Limb (tissue), 2 donors: ENCODE measurements at regions not wholly inside any gene's neighbourhood (a gene's known extent, or its start where the extent isn't known, plus 50 kb on each side); places are given as distances from the start of the nearest gene placed in this dataset.
"Not testable (repeated sequence)": the region's sequence is repeated elsewhere in the genome, so short reads cannot be mapped to it uniquely, and the experiment has no call there.

ENCODE experiments used
- DNase-seq, 2 donors: peaks; one replicate each; pipeline ENCODE4 v3.0.0-alpha.2; 2016; ENCODE audit errors: extremely low spot score in 2 of 2

DNA sequence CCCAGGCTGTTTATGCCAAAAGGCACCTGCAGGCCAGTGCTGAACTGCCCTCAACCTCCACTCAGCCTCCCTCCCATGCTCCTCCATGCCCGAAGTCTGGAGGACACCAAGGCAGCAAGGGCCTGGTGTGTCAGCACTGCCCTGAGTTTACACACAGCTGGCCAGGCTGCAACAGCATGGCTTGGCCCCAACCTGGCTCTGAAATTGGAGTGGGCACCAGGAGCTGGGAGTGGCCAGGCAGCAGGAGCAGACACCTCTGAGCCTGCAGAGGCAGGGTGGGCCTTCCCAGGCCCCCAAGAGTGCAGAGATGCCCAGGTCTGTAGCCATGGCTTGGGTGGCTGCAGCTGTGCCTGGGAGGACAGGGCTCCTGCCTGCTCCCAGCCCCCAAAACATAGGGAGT, 571.2 kb upstream of the ACTRT1 start:
- DNase-seq: no peak

DNA sequence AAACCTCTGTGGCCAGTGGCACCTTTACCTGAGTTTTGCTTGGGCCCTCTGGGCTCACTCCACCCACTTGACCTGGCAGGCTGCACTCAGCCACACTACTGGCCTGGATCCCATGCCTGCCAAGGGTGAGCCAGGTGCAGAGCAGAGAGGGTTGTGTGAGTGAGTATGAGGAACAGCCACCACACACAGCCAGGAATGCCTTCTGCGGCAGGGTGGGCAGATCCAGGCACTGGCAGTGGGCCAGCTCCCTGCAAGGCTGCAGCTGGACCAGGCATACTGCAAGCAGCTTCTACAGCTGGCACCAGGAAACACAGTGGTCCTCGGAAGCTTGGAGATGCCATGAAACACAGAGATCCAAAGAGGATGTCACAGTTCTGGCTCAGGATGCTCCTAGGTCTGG, 570.1 kb upstream of the ACTRT1 start:
- no peak for DNase-seq

DNA sequence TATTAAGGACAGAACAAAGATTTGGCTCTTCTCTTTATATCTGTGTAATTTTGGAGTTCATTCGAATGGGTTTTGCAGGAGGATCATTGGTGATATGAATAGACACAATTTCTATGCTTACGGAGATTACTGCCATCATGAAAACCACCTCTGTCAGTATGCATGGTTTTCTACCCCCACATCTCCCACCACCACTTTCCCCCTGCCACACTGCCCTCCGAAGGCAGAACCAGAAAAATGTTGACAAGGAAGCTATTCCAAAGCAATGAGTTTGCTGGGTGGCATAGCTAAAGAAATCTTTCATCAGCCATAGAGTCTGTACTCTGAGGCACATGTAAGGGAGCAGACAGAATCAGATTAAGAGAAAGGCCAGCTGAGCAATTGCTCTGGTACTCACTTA, 567.3 kb upstream of the ACTRT1 start:
- no peak for DNase-seq

DNA sequence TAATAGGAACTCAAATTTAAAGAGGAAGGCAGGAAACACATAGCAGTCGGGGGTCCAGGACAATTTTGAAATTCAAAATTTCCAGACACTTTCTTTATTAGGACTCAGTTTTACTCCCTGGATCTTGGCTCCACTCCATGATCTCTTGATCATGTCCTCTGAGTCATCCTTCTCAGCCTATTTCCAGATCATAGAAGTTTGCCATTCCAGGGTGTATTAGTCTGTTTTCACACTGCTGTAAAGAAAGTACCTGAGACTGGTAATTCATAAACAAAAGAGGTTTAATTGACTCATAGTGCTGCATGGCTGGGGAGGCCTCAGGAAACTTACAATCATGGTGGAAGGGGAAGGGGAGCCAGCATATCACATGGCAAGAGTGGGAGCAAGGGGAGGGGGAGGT, 564.7 kb upstream of the ACTRT1 start:
- no peak for DNase-seq

DNA sequence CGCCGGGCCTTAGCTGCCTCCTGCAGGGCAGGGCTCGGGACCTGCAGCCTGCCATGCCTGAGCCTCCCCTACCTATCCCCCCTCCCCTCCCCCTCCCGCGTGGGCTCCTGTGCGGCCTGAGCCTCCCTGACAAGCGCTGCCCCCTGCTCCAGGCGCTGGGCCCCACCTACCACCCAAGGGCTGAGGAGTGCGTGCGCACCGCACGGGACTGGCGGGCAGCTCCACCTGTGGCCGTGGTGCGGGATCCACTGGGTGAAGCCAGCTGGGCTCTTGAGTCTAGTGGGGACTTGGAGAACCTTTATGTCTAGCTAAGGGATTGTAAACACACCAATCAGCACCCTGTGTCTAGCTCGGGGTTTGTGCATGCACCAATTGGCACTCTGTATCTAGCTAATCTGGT, 554.6 kb upstream of the ACTRT1 start:
- not testable (repeated sequence) for DNase-seq

DNA sequence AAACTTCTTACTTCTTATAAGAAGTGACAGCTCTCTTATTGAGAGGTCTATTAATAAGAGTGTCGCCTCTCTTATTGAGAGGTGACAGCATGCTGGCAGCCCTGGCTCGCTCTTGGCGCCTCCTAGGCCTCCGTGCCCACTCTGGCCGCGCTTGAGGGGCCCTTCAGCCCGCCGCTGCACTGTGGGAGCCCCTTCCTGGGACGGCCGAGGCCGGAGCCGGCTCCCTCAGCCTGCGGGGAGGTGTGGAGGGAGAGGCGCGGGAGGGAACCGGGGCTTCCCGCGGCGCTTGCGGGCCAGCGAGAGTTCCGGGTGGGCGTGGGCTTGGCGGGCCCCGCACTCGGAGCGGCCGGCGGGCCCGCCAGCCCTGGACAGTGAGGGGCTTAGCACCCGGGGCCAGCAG, 554.2 kb upstream of the ACTRT1 start:
- not testable (repeated sequence) for DNase-seq

DNA sequence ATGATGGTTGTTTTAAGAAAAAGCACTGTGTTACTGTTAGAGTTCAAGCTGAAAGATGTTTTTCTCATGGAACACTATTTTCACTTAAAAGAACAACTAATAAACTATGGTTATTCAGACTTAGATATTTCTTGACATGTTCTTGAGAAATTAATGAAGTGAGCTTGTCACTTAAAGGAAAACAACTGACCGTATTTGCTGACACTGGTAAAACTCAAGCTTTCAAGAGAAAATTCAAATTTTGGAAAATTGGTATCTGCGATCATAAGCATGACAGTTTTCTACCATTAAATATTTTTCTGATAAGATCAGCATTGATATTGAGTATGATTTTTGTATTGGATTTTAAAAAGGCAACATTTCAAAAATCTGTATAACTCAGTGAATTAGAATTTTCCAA, 549.5 kb upstream of the ACTRT1 start:
- DNase-seq: no peak

DNA sequence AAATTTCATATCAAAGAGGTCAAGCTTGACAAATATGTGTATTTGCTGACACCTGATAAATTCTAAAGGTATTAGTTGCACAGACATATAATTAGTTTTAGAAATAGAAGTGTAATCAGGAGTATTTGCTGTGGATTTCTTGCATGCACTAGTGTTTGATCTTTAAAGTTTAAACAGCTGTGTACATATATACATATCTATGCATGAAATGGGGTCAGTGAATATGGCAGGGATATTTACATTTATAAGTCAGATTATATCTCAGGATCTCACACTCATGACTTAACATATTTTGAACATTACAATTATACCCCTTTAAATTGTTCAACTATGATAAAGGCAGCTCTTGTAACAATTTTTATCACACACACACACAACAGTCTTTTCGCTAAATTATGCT, 547.4 kb upstream of the ACTRT1 start:
- no peak for DNase-seq

DNA sequence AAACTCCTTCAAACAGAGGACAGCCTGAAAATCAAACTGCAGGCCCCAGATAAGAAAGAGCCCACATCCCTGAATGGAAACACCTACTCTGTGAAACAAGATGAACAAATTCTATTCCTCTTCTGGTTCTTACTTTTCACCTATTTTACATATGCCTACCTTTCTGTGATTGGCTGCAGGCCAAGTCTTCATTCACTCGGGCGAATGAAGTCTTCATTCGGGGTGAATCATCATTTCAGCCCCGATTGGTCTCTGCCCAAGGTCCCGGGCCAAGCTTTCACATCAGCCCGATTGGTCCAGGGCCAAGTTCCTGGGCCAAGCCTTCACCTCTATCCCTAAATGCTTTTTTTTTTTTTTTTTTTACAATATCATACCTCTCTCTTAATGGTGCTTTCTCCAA, 529.8 kb upstream of the ACTRT1 start:
- no peak for DNase-seq

DNA sequence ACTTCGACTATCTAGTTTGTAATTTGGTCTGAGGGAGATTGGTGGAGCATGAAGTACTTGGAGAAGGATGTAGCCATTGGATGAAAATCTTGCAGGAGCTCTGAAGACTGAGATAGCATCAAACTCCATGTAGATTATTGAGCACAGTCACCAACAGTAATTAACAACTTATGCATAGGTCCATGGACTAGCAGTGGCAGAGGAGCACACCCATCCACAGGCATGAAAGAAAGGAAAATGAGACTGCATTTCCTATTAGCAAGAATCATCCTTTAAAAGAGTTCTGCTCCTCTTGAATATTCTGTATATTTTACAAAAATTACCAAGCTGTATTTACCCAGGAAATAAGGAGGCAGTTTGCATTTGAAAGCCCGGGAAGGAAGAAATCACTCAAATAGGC, 529.4 kb upstream of the ACTRT1 start:
- DNase-seq: no peak

DNA sequence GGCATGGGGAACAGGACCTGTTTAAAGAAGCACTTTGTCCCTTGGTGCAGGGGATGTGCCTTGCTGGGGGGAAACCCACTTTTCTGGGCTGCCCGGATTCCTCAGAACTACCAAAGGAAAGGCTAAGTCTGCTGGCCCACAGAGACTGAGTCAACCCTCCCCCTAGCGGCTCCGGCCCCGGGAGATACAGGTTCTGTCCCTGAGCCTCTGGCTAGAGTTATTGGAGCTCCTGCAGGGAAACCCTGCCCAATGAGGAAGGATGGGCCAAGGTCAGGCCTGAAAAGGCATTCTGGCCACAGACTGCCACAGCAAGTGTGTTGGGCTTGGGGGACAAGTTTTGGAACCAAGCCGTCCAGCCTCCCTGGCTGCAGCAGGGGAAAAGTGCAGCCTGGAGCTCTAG, 490.9 kb upstream of the ACTRT1 start:
- no peak for DNase-seq

DNA sequence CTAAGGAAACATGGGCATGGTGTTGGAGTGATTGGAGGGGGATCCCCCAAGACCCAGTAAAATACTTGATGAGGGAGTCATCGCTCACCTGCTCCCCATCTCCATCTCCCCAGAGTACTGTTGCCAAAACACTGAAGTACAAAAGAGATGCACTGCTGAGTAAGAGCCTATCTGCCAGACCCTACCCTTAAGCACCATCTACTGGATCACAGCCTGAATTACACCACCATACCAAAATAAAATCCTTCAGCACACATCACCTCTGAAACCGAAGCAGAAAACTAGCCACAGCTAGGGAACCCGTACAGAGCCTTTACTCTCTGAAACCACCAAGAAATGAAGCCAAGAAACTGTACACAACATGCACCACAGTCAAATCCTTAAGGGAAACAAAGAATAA, 466.3 kb upstream of the ACTRT1 start:
- no peak for DNase-seq

DNA sequence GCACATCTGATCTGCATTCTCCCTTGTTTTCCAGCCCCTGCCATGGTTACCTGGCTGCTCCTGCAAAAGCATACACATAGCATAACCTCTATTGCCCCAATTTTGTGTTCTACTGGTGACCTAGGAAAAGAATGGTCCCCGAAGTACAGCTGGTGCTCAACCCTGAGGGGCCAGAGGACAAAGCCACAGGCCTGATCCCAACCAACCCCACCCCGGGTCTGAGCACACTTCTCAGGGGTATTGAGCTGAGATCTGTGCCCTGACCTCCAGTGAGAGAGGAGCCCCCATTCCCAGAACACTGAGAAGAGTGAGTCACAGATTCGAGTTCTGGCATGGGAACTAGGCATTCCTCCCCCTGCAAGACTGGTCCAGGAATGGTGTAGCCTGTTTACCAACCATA, 465.5 kb upstream of the ACTRT1 start:
- DNase-seq: no peak

DNA sequence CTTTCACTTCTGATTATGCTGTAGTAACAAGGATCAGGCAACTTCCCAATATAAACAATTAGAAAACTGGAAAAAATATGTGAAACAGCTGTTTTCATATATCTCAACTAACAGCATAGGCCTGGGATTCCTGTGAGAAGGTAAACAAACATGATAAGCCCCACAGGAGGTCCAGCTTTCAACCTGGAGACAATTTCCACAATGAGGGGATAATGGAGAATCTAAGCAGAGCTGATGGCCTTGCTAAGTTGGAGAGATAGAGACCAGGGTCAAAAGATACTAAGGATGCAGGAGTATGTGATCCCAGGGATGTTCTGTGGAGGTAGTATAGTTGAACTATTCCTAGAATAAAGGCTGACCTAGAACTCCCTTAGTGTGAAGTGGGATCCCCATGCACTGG, 452.3 kb upstream of the ACTRT1 start:
- DNase-seq: no peak

DNA sequence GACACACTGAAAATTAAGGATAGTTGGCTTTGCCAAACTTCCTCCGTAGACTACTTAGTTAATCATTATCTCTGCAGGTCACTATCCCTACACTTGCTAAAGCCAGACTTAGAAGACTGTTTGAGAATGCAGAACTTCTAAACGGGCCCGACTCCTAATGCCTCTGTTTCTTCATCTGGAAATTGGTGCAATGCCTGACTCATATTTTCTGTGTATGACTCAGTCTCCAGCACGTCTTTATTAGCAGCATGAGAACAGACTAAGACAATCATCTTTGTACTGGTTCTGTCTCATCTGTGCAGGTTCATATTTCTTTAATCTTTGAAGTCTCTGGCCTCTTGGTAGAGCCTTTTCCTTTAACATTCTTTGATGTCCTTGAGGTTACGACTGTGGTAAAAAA, 411.9 kb upstream of the ACTRT1 start:
- no peak for DNase-seq

DNA sequence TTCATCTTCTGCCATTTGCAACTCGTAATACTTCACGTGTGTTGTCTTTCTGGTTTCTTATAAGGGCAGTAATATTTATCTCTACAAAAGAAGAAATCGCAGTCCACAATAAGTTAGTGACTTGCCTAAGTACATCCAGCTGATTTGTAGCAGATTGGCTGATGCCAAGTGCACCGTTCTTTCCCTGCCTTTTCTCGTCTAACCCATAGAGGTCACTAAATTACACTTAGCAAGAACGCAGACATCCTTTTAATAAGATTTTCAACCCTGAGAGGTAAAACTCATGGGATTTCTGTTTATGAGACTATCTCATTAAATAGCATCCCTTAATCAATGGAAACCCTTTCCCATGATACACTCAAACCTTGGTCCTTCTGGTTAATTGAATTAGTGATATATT, 408.6 kb upstream of the ACTRT1 start:
- DNase-seq: no peak

DNA sequence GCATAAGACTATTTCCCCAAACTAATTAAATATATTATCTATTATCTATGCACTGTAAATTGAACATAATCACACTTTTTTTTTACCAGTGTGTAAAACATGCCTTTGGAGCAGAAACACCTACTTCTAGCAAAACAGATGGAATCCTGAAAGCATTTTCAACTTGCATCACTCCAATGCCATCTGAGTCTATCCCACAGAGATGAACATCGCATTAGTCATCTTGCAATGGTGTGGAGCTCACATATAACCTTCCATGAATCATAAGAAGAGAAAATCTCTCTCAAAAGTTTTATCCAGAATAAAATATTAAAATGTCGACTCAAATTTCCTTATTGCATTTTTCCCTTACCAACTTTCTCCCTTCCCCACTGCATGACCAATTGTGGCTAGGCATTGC, 406.7 kb upstream of the ACTRT1 start:
- no peak for DNase-seq

DNA sequence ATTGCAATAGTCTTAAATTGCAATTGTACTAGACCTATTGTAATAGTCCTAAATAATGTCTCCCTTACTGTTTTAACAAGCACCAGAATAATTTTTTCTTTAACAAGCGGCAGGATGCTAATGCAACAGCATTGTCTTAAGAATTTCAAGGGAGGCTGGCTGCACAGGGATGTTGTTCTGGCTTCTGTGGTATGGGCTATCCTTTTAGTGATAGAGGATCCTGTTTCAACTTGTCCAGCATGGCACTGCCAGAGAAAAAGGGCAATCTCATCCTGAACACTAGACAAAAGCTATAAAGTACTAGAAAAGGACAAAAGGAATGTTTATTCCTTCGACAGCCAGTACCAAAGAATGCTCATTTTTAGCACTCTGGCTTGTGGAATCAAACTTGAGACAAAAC, 405.5 kb upstream of the ACTRT1 start:
- DNase-seq: no peak

DNA sequence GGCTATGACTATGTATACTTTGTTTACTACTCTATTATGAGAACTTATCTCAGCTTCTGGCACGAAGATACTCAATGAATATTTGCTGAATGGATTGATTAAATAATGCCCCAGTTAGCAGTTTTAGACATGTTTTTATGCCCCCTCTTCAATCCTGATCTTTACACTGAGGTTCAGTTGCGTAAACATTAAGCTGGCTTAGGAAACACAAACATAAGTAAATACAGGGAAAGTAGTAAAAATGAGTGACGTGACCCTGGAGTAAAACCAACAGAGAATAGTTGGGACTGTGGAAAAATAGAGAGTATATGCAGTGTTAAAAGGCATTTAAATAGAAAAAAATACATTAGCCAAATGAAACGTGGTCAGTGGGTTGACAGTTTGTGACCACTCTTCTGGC, 387.0 kb upstream of the ACTRT1 start:
- no peak for DNase-seq

DNA sequence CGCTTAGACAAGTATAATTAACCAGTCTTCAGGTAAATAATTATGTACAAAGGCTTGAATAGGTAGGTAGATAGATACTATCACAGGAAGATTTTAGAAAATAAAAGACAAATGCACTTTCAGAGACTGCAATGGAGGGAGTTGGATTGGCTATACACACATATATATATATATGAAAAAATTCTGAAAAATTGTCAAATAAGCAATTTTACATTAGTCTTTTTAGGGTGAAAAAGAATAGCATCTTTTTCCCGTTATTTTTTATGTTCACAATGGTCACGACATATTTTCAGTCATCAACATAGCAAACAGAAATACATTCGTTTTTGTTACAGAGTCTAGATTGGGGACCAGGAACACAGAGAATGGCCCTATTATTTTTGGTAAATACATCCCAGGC, 385.9 kb upstream of the ACTRT1 start:
- no peak for DNase-seq

DNA sequence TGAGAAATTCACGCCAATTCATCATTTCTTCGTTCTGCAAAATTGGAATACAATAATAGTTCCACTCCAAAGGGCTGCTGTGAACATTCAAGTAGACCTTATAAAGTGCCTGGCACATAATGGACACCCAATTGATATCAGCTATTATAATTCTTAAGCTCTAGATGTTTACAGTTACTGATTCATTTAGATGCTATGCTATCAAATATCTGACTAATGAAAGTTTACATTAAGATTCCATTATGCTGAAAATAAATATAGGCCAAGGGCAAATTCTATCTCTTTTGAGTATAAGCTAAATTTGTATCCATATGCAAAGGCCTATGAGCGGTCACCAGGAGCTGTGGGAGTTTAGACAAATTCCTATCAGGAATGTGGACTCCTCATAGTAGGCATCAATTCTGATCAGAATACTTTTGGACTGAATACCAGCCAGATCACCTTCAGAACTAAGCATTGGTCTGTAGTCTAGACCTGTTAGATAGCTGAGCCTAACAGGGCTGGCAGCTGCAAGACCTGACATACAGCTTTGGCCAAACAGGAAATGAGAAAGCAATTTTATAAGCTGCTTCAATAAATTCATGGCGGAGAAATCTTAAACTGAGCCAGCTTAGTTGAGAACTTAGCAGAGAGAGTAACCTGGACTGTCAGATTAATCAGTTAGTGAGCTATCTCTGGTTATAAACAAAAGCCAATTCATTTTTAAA, 384.3 kb upstream of the ACTRT1 start:
- peak in 1 of 2 donors; percentile 1 for DNase-seq

DNA sequence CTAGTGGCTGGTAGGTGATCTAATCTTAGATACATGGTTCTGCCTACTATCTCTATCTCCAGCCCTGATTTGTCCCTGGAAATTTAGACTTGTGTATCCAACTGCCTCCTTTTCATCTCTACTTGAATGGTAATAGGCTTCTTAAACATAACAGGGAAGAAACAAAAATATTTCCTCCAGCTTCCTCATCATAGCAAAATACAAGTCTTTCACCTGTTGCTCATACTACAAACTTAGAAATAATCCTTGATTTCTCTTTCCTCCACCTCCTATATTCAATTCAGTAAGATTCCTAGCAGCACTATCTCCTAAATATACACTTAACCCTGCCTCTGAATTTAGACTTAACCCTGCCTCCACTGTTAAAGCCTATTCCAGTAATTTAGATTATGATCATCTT, 373.3 kb upstream of the ACTRT1 start:
- DNase-seq: no peak

DNA sequence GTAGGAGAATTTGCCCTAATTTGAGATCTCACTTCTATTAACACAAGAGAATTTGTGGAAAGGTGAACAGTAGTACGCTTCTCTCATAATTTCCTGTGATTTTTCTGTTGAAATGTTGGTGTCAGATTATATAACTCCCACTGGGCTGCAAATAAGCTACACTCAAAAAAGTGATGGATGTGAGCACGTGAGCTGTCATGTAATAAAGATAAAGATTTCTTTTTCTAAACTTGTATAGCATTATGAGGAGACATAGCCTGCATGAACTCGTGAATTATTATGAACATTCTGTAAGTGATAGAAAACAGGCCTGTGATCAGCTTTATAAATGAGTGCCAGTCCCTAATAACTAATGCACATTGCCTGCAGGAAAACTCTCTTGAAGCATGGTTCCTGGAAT, 356.6 kb upstream of the ACTRT1 start:
- no peak for DNase-seq

DNA sequence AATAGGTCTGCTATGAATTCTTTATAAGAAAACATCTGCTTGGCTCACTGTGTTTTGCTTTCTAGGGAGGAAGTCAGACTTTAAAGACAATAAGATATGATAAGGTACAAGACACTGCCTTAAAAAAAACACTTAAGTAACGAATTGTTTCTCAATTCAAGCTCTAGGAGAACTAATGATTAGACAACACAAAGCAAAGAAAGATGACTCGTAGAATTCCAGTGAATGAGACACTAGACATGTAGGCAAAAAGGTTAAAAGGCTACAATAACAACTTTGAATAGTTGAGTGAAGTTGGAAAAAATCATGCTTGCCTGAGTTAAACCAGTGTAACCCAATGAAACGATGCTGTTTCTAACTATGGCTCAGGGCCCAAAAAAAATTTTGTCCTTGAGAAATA, 344.4 kb upstream of the ACTRT1 start:
- no peak for DNase-seq
